K562 (cell line): ENCODE measurements at regions not wholly inside any gene's neighbourhood (a gene's known extent, or its start where the extent isn't known, plus 50 kb on each side); places are given as distances from the start of the nearest gene placed in this dataset.
A peak's percentile ranks its signal among the peaks of the same experiment; 100 is the strongest.

Experiments
- ATAC-seq: fragments of 200-7000 bp; cut with Tn5 transposase; 3 replicates; pipeline ENCODE4 v1.9.1; 2020; ENCODE audit warnings: moderate library complexity
- BruUV-seq: library from RNA; stranded (reverse); fragments of 400-500 nt; replicated peaks from 2 replicates; lab custom pipeline; 2021; lab: Mats Ljungman, UMichigan
- CTCF ChIA-PET: fragments of 300-600 bp; formaldehyde crosslinking; extraction: SDS; loops from one replicate; lab custom pipeline; 2021; ENCODE audit warnings: low intra/inter-chr PET ratio; lab: Yijun Ruan, JAX
- POLR2A ChIA-PET: fragments of 300-600, 350-650 bp; sonication (Branson Sonifier 250); formaldehyde crosslinking; extraction: SDS; loops from one replicate; lab custom pipeline; 2021; ENCODE audit warnings: antibody characterized with exemption, inconsistent platforms; lab: Yijun Ruan, JAX
- DNase-seq, 4 experiments: peaks; one replicate each; pipeline versions ENCODE4 v3.0.0 to v3.0.0-alpha.2; 2011 to 2018; ENCODE audit warnings: low spot score in 3 of 4, mixed read lengths in 3 of 4; ENCODE audit errors: extremely low read depth in 1 of 4
- FAIRE-seq: peaks from 2 replicates; lab custom pipeline; 2011; peaks lifted over from hg19 to GRCh38; lab: Jason Lieb, UNC
- H2AFZ ChIP-seq: 2 replicates; pipeline ENCODE4 v1.6.0; 2011; ENCODE audit warnings: low read depth, low read length, control low read depth, inconsistent platforms
- H3K27ac ChIP-seq: fragments of 200-600 bp; 3 replicates; pipeline ENCODE4 v1.8.0; 2011; ENCODE audit warnings: low read depth, mild to moderate bottlenecking, control low read depth, inconsistent platforms, low read length, moderate library complexity, mixed read lengths; ENCODE audit errors: extremely low read depth
- H3K27me3 ChIP-seq, 2 experiments: fragments of 300-600 bp in 1 of 2; 2 replicates in 1 of 2; 3 replicates in 1 of 2; pipeline versions ENCODE4 v1.6.0 to v1.8.0; 2011; ENCODE audit warnings: inconsistent platforms in 2 of 2, low read length in 2 of 2, mild to moderate bottlenecking in 1 of 2, mixed read lengths in 1 of 2, moderate library complexity in 1 of 2; ENCODE audit not compliant: control insufficient read depth in 2 of 2, insufficient read depth in 2 of 2
- H3K36me3 ChIP-seq: fragments of 300-600 bp; 3 replicates; pipeline ENCODE4 v1.8.0; 2011; ENCODE audit warnings: mild to moderate bottlenecking, low read length, inconsistent platforms; ENCODE audit not compliant: control insufficient read depth, insufficient read depth
- H3K4me1 ChIP-seq, 2 experiments: fragments of 200-600 bp in 1 of 2; replicated peaks in 1 of 2; 2 replicates in 1 of 2; 3 replicates in 1 of 2; pipeline versions ENCODE4 v1.5.1 to v1.8.0; 2011; ENCODE audit warnings: inconsistent platforms in 2 of 2, low read length in 2 of 2, mild to moderate bottlenecking in 1 of 2, mixed read lengths in 1 of 2, moderate library complexity in 1 of 2; ENCODE audit not compliant: control insufficient read depth in 2 of 2, insufficient read depth in 2 of 2
- H3K4me2 ChIP-seq: 2 replicates; pipeline ENCODE4 v1.6.1; 2011; ENCODE audit warnings: low read length, control low read depth, inconsistent platforms, mixed read lengths; ENCODE audit not compliant: insufficient read depth
- H3K4me3 ChIP-seq: fragments of 200-600 bp; sonication (generic), shearing (Covaris generic); 2 replicates; pipeline ENCODE4 v1.5.1; 2016; ENCODE audit warnings: control low read depth, inconsistent platforms
- H3K79me2 ChIP-seq: fragments of 200-600 bp; 3 replicates; pipeline ENCODE4 v1.8.0; 2011; ENCODE audit warnings: low read length, inconsistent platforms; ENCODE audit not compliant: control insufficient read depth, insufficient read depth
- H3K9ac ChIP-seq, 2 experiments: 2 replicates each; pipeline versions ENCODE4 v1.6.0 to v1.6.1; 2011; ENCODE audit warnings: low read depth in 2 of 2, low read length in 2 of 2, control low read depth in 1 of 2, inconsistent platforms in 1 of 2, mild to moderate bottlenecking in 1 of 2, mixed read lengths in 1 of 2; ENCODE audit not compliant: insufficient read depth in 1 of 2
- H3K9me1 ChIP-seq: one replicate; pipeline ENCODE4 v1.6.0; 2011; ENCODE audit warnings: inconsistent platforms, mild to moderate bottlenecking, low read length, moderate library complexity; ENCODE audit not compliant: control insufficient read depth, insufficient read depth
- H3K9me3 ChIP-seq: replicated peaks from 2 replicates; pipeline ENCODE4 v1.5.1; 2011; ENCODE audit warnings: low read depth, low read length, inconsistent platforms; ENCODE audit not compliant: control insufficient read depth, insufficient read depth
- H4K20me1 ChIP-seq: replicated peaks from 2 replicates; pipeline ENCODE4 v1.6.1; 2011; ENCODE audit warnings: low read length, inconsistent platforms, mixed read lengths; ENCODE audit not compliant: control insufficient read depth, insufficient read depth
- CBFA2T2 ChIP-seq: fragments of 450-650 bp; conservative IDR thresholded peaks from 2 replicates; pipeline ENCODE4 v1.6.1; 2017; ENCODE audit warnings: mild to moderate bottlenecking
- CHD2 ChIP-seq: IDR thresholded peaks from 2 replicates; pipeline ENCODE4 v1.6.1; 2011; ENCODE audit warnings: low read depth, low read length
- FUS ChIP-seq: fragments of 200-400 bp; formaldehyde crosslinking; optimal IDR thresholded peaks from 2 replicates; pipeline ENCODE3; 2017; ENCODE audit warnings: low read depth, low read length
- HNRNPUL1 ChIP-seq: fragments of 200-400 bp; formaldehyde crosslinking; IDR thresholded peaks from 2 replicates; pipeline ENCODE4 v1.6.1; 2017; ENCODE audit warnings: low read length
- JUN ChIP-seq, 2 experiments: sonication (generic) in 1 of 2; formaldehyde crosslinking in 1 of 2; IDR thresholded peaks; 2 replicates each; pipeline versions ENCODE4 v1.6.1 to v1.8.0; 2012 to 2022; ENCODE audit warnings: borderline replicate concordance in 2 of 2, mild to moderate bottlenecking in 2 of 2, improper control_type of control experiment in 1 of 2, low read depth in 1 of 2, low read length in 1 of 2, missing genetic modification reagents in 1 of 2
- KAT7 ChIP-seq: sonication (generic); formaldehyde crosslinking; IDR thresholded peaks from 2 replicates; pipeline ENCODE4 v1.8.0; 2022; ENCODE audit warnings: missing genetic modification reagents, mild to moderate bottlenecking, borderline replicate concordance
- POLR3G ChIP-seq: IDR thresholded peaks from 2 replicates; pipeline ENCODE4 v1.6.1; 2011; ENCODE audit not compliant: insufficient read length, insufficient replicate concordance; ENCODE audit errors: extremely low read depth
- RFX7 ChIP-seq: fragments of 250-450 bp; sonication (Bioruptor Pico); IDR thresholded peaks from 2 replicates; pipeline ENCODE4 v1.5.1; 2021; ENCODE audit warnings: mild to moderate bottlenecking
- SMARCC2 ChIP-seq: fragments of 450-650 bp; IDR thresholded peaks from 2 replicates; pipeline ENCODE4 v1.6.1; 2017; ENCODE audit warnings: antibody characterized with exemption, moderate library complexity, mild to moderate bottlenecking, low read depth
- TCF7 ChIP-seq: sonication (generic); IDR thresholded peaks from 2 replicates; pipeline ENCODE4 v1.6.1; 2016; ENCODE audit warnings: antibody characterized with exemption, borderline replicate concordance
- ZC3H8 ChIP-seq: fragments of 450-650 bp; IDR thresholded peaks from 2 replicates; pipeline ENCODE4 v1.6.1; 2017
- ZKSCAN1 ChIP-seq: fragments of 150-350 bp; IDR thresholded peaks from 2 replicates; pipeline ENCODE4 v1.6.1; 2016; ENCODE audit warnings: low read depth, low read length
- ZNF311 ChIP-seq: fragments of 250-450 bp; sonication (Bioruptor Pico); IDR thresholded peaks from 2 replicates; pipeline ENCODE4 v1.4.0; 2020; ENCODE audit warnings: mild to moderate bottlenecking, moderate library complexity
- ZNF384 ChIP-seq: IDR thresholded peaks from 2 replicates; pipeline ENCODE4 v1.6.1; 2012; ENCODE audit warnings: low read depth, low read length, improper control_type of control experiment
- whole genome bisulfite sequencing: fragments of 100-300 bp; shearing (Covaris generic); methylation state at CpG from one replicate; pipeline ENCODE4 v1.1.6; 2016; ENCODE audit warnings: low coverage, mixed read lengths; ENCODE audit not compliant: insufficient coverage; ENCODE audit errors: missing lambda C conversion rate; 5-methylcytosine and 5-hydroxymethylcytosine counted together
- in situ Hi-C: fragments of 300-500 bp; cut with MboI; formaldehyde crosslinking; loops from 4 replicates; pipeline ENCODE4 v1.15.0; 2018; ENCODE audit warnings: inconsistent platforms, mixed read lengths
- intact Hi-C: fragments of 100-400 bp; cut with micrococcal nuclease; formaldehyde crosslinking; loops from 2 replicates; pipeline ENCODE4 v1.14.2; 2022
- TF ChIP-seq, protein P1 (sequence below): IDR thresholded peaks from 3 replicates; pipeline ENCODE4 v1.6.1; 2011; ENCODE audit warnings: borderline replicate concordance, mild to moderate bottlenecking; ENCODE audit not compliant: insufficient read length, insufficient read depth
- TF ChIP-seq, protein P2 (sequence below): fragments of 200-400 bp; formaldehyde crosslinking; IDR thresholded peaks from 2 replicates; pipeline ENCODE4 v1.6.1; 2017; ENCODE audit warnings: mild to moderate bottlenecking, low read depth, low read length, moderate library complexity
- TF ChIP-seq, protein P3 (sequence below): fragments of 450-650 bp; conservative IDR thresholded peaks from 2 replicates; pipeline ENCODE4 v1.6.1; 2016; ENCODE audit warnings: missing genetic modification characterization, low read depth, mild to moderate bottlenecking, control low read depth, missing compliant biosample characterization

- H4K20me1 ChIP-seq, result no peaks in the 10 kb centered on the region
- BruUV-seq, result no TSS peak
- H3K4me1 ChIP-seq, result peaks cover 0 to 11% of the 10 kb centered on the region in 2 experiments; a peak in 2 of 5 replicates
- no peaks in the 10 kb centered on the region for H3K27me3 ChIP-seq
- intact Hi-C loops, result no loop called here
- H3K27ac ChIP-seq, result no peak overlapping the region
- TF ChIP-seq FUS (no peak), ZNF384 (no peak), POLR3G (no peak), CHD2 (no peak), ZKSCAN1 (no peak), TCF7 (no peak), SMARCC2 (no peak), JUN (IDR thresholded peaks at IDR 0.05; ENCODE audit: borderline replicate concordance, low read depth, low read length) (no peak), JUN (CRISPR knock-in tag; IDR thresholded peaks at IDR 0.05; ENCODE audit: borderline replicate concordance) (no peak), HNRNPUL1 (no peak), RFX7 (no peak), ZNF311 (CRISPR knock-in tag) (no peak), ZC3H8 (no peak), CBFA2T2 (no peak), KAT7 (CRISPR knock-in tag) (no peak)
- TF ChIP-seq, protein P1, sequence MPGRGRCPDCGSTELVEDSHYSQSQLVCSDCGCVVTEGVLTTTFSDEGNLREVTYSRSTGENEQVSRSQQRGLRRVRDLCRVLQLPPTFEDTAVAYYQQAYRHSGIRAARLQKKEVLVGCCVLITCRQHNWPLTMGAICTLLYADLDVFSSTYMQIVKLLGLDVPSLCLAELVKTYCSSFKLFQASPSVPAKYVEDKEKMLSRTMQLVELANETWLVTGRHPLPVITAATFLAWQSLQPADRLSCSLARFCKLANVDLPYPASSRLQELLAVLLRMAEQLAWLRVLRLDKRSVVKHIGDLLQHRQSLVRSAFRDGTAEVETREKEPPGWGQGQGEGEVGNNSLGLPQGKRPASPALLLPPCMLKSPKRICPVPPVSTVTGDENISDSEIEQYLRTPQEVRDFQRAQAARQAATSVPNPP, result no peak
- TF ChIP-seq, protein P2, sequence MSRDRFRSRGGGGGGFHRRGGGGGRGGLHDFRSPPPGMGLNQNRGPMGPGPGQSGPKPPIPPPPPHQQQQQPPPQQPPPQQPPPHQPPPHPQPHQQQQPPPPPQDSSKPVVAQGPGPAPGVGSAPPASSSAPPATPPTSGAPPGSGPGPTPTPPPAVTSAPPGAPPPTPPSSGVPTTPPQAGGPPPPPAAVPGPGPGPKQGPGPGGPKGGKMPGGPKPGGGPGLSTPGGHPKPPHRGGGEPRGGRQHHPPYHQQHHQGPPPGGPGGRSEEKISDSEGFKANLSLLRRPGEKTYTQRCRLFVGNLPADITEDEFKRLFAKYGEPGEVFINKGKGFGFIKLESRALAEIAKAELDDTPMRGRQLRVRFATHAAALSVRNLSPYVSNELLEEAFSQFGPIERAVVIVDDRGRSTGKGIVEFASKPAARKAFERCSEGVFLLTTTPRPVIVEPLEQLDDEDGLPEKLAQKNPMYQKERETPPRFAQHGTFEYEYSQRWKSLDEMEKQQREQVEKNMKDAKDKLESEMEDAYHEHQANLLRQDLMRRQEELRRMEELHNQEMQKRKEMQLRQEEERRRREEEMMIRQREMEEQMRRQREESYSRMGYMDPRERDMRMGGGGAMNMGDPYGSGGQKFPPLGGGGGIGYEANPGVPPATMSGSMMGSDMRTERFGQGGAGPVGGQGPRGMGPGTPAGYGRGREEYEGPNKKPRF, result no peak
- TF ChIP-seq, protein P3, sequence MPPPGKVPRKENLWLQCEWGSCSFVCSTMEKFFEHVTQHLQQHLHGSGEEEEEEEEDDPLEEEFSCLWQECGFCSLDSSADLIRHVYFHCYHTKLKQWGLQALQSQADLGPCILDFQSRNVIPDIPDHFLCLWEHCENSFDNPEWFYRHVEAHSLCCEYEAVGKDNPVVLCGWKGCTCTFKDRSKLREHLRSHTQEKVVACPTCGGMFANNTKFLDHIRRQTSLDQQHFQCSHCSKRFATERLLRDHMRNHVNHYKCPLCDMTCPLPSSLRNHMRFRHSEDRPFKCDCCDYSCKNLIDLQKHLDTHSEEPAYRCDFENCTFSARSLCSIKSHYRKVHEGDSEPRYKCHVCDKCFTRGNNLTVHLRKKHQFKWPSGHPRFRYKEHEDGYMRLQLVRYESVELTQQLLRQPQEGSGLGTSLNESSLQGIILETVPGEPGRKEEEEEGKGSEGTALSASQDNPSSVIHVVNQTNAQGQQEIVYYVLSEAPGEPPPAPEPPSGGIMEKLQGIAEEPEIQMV (tag), result no peak
- 58% methylated on average over 1 of the region's 1 CpG for WGBS
- no peak overlapping the region for H3K4me3 ChIP-seq
- H2AFZ ChIP-seq, result peak overlapping the region; percentile 15; the same call in 1 of the 2 replicates
- in situ Hi-C loops, result no loop called here
- FAIRE-seq, result no peak
- H3K36me3 ChIP-seq, result no peaks in the 10 kb centered on the region
- no peak overlapping the region for H3K4me2 ChIP-seq
- POLR2A ChIA-PET, result no interaction called here
- H3K79me2 ChIP-seq, result no peaks in the 10 kb centered on the region
- CTCF ChIA-PET, result no interaction called here
- H3K9me3 ChIP-seq, result no peaks in the 10 kb centered on the region
- H3K9ac ChIP-seq, result no peak overlapping the region
- no peak for ATAC-seq
- no peaks in the 10 kb centered on the region for H3K9me1 ChIP-seq
- DNase-seq, result no peak
Observed at GRCh38 chr6:15137086-15137485, 108.8 kb upstream of the JARID2 start.
